T47D (cell line): ENCODE measurements at regions not wholly inside any gene's neighbourhood (a gene's known extent, or its start where the extent isn't known, plus 50 kb on each side); places are given as distances from the start of the nearest gene placed in this dataset.
A peak's percentile ranks its signal among the peaks of the same experiment; 100 is the strongest.

Source experiments
- DNase-seq, 2 experiments: peaks; one replicate each; pipeline versions ENCODE4 v3.0.0 to v3.0.0-alpha.2; 2011 to 2012; ENCODE audit warnings: low read depth in 1 of 2, low spot score in 1 of 2
- JUND ChIP-seq: IDR thresholded peaks from 2 replicates; pipeline ENCODE4 v1.6.1; 2012; ENCODE audit warnings: low read depth
- in situ Hi-C: cut with HindIII; loops from 2 replicates; pipeline ENCODE4 v1.10.0; 2016; ENCODE audit warnings: low sequenced_read_pairs, low pct_unique_long_range_greater_than_20kb

DNA sequence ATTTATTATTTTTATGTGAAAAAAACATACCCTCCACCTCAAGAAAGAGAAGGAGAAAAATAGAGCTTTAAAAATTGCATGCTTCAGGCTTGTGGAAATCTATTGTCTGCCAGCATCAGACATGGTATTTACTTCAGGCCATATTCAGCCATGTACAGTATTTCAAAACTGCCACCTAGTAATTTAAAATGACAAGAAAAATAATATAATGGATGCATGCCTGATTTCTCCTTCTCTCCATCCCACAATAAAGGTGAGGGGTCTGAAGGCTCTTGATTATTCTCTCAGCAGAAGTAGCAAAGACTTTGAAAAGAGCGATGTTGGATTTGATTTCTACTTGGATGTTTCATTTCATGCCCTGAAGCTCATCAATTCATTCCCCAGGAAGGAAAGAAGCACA lies 250.7 kb downstream of the TBC1D4 start:
- no peak for TF ChIP-seq JUND
- no peak for DNase-seq
- in situ Hi-C loops = no loop called here

- in situ Hi-C loops = no loop called here
- TF ChIP-seq JUND = no peak
- DNase-seq = peak in 1 of 2 experiments; percentile 6
Observed at GRCh38 chr13:75226733-75227435, 255.1 kb downstream of the TBC1D4 start.

DNA sequence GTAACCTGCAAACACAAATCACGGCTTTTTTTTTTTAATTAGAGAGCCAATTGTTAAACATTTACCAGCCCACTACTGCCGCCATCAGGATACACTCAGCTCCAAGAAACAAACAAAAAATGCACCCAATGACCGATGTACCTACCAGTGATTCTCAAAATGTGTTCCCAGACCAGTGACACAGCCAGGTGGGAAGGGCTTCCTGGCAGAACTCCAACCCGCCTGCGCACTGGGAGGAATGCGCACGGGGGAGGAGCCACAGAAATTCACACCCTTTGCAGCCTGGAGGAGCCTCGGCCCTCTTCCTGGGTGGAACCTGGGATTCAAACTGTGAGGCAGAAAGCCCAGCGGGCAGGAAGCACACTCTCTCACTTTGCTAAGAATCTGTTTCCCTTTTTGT lies 255.9 kb downstream of the TBC1D4 start:
- peak in 1 of 2 experiments; percentile 9 for DNase-seq
- in situ Hi-C loops = no loop called here
- no peak for TF ChIP-seq JUND

DNA sequence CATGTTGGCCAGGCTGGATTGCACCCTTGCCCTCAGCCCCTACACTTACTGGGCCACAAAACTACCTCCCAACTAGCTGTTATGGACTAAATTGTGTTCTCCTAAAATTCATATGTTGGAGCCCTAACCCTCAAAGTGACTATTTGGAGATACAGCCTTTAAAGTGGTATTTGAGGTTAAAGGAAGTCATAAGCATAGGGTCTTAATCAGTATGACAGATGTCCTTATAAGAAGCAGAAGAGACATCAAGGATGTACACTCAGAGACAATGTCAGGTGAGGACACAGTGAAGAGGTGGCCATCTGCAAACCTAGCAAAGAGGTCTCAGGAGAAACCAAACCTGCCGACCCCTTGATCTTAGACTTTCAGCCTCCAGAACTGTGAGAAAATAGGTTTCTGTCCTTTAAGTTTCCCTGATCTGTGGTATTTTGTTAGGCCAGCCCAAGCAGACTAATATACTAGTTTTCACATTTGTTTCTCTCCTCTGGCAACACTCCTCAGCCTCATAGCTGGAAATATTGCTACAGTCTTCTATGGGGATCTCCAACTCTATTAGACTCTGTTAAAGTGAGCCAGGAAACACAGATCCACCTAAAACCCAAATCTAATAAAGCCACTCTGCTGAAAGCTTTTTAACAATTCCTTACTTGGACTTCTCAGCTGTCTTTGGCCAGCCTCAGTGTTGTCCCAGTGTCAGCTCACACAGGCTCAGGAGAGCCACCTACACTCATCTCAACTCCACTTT lies 256.5 kb downstream of the TBC1D4 start:
- in situ Hi-C loops = no loop called here
- DNase-seq = no peak
- TF ChIP-seq JUND = no peak

DNA sequence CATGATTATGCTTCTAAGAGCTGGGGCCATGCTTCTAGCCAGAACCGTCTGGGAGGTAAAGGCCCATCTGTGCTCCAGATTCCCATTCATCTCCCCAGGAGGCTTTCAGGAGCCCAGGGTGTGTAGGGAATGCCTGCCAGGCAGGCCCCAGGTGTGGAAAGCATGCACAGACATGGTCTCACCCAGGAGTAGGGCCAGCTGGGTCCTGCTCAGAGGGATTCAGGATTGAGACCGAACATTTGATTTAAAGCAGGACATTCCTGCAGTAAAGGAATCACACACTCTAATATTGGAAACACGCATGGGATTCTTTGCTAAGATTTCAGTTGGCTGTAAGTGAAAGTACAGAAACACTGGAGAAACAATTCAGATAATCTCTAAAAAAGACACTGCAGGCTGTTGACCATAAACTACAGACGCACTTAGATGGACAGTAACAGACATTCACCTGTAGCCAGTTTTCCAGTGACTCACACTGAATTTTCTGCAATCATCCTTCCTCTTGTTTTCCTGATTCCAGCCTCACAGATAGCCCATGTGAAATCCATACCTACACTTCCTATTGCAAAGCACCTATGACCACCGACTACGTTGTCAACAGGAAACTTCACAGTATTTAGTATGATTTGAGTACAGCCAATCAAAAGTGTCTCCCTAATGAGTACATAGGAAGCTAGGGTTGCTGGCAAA lies 257.8 kb downstream of the TBC1D4 start:
- no peak for DNase-seq
- in situ Hi-C loops = no loop called here
- TF ChIP-seq JUND = no peak

- in situ Hi-C loops = no loop called here
- no peak for TF ChIP-seq JUND
- no peak for DNase-seq
Observed at GRCh38 chr13:75222031-75222430, 259.9 kb downstream of the TBC1D4 start.

- no peak for TF ChIP-seq JUND
- DNase-seq = no peak
- in situ Hi-C loops = no loop called here
Observed at GRCh38 chr13:75220861-75221260, 261.1 kb downstream of the TBC1D4 start.

DNA sequence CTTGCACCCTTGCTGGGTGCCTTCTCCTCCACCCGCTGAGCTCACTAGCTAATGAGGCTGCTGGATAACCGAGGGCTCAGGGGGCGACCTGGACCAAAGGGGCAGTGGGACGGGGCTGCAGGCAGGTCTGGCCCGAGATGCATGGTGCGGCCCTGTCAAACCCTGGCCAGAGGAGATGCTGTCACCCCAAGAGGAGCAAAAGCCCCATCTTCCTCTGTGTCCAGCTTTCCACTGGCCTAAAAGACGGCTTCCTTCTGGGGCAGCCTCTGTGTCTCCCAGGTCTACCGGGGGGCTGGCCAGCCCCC lies 261.8 kb downstream of the TBC1D4 start:
- no peak for TF ChIP-seq JUND
- no peak for DNase-seq
- in situ Hi-C loops = no loop called here

DNA sequence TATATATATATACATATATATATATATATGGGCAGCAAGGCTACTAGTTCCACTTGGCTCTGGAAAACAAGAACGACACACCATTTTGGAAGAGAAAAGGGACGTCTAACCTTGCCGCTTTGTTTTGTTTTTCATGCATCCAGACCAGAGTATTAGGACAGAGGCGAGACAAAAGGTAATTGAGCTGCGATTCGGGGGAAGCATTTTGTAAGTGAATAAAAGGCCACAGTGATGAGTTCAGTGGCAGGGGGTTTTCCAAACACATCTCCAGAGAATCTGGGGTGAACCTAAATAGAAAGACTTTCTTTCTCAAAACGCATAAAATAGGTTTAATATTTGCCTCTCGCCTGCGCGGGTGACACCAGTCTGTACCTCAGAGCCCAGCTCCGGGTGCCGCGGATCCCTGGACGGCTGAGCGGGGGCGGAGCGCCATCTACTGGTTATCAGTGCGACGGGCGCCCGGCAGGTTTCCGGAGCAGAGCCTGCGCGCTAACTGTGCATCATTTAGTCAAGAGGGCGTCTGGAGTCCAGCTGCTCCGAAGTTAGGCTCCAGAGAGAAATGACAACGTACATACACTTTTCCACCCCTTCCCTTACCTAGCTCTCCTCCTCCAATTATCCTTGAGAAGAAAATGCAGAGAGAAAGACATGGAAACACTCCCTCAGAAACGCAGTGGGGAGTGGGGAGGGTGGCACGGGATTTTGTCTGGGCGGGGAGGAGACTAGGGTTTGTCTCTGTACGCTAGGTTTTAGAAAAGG lies 262.3 kb downstream of the TBC1D4 start:
- in situ Hi-C loops = no loop called here
- no peak for TF ChIP-seq JUND
- DNase-seq = peak; percentile 44 to 65

GRCh38 chr13:75217949-75218348 lies 264.0 kb downstream of the TBC1D4 start:
- no peak for TF ChIP-seq JUND
- in situ Hi-C loops = no loop called here
- peak in 1 of 2 experiments; percentile 27 for DNase-seq

GRCh38 chr13:75216038-75216437 lies 265.9 kb downstream of the TBC1D4 start:
- in situ Hi-C loops = no loop called here
- no peak for DNase-seq
- no peak for TF ChIP-seq JUND

DNA sequence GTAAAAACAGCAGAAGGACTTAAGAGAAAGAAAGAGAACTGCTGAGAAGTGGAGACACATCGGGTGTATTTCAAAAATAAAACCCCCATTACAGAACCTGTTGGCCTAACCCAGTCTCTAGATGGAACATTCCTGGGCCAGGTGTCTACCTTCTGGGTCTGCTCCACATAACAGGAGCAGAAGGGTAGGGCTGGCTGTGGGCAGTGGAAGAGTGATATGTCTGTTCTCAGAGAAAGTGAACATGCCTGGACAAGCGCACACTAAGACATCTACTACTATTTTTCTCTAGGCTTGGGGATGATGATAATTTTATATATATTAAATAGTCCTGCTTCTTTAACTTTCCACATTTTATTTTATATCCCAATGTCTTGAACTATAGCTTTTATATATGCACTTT lies 267.1 kb downstream of the TBC1D4 start:
- TF ChIP-seq JUND = no peak
- no peak for DNase-seq
- in situ Hi-C loops = no loop called here
